ENCODE measurements at regions not wholly inside any gene's neighbourhood (a gene's known extent, or its start where the extent isn't known, plus 50 kb on each side); places are given as distances from the start of the nearest gene placed in this dataset.

- no peak for TF ChIP-seq EZH2 (IDR thresholded peaks at IDR 0.05; ENCODE audit: insufficient read depth, poor library complexity, severe bottlenecking)
- no peak for TF ChIP-seq EZH2phosphoT487 (IDR thresholded peaks at IDR 0.05; ENCODE audit: insufficient read depth, low read depth)
Measured at GRCh38 chr15:39508536-39508935, 72.3 kb upstream of the THBS1 start.
